HG03354 (cell line): ENCODE measurements at regions not wholly inside any gene's neighbourhood (a gene's known extent, or its start where the extent isn't known, plus 50 kb on each side); places are given as distances from the start of the nearest gene placed in this dataset.

Experiments used
- ATAC-seq: cut with Tn5 transposase; IDR thresholded peaks from one replicate; pipeline ENCODE4 v1.9.1; 2021; ENCODE audit warnings: mild to moderate bottlenecking; ENCODE audit not compliant: unreplicated experiment, poor library complexity, severe bottlenecking

GRCh38 chr2:2845806-2846315, 514.8 kb upstream of the MYT1L start:
- no peak for ATAC-seq

GRCh38 chr2:2845267-2845666, 514.2 kb upstream of the MYT1L start:
- no peak for ATAC-seq

GRCh38 chr2:2843969-2844548, 513.0 kb upstream of the MYT1L start:
- ATAC-seq: no peak

- ATAC-seq: no peak
Measured at GRCh38 chr2:2842466-2842865, 511.4 kb upstream of the MYT1L start.

- ATAC-seq: no peak
Measured at GRCh38 chr2:2840681-2841300, 509.7 kb upstream of the MYT1L start.

- ATAC-seq: no peak
Measured at GRCh38 chr2:2839782-2840531, 508.9 kb upstream of the MYT1L start.

- ATAC-seq: no peak
Measured at GRCh38 chr2:2839393-2839781, 508.3 kb upstream of the MYT1L start.

GRCh38 chr2:2838548-2838845, 507.4 kb upstream of the MYT1L start:
- no peak for ATAC-seq

GRCh38 chr2:2837746-2838547, 506.9 kb upstream of the MYT1L start:
- ATAC-seq: no peak

GRCh38 chr2:2836343-2837070, 505.4 kb upstream of the MYT1L start:
- ATAC-seq: no peak

GRCh38 chr2:2834516-2835254, 503.6 kb upstream of the MYT1L start:
- no peak for ATAC-seq

GRCh38 chr2:2834105-2834504, 503.0 kb upstream of the MYT1L start:
- no peak for ATAC-seq

GRCh38 chr2:2832657-2833056, 501.6 kb upstream of the MYT1L start:
- no peak for ATAC-seq

GRCh38 chr2:2831633-2832032, 500.6 kb upstream of the MYT1L start:
- no peak for ATAC-seq

- no peak for ATAC-seq
Measured at GRCh38 chr2:2830576-2830975, 499.5 kb upstream of the MYT1L start.

GRCh38 chr2:2828774-2829368, 497.8 kb upstream of the MYT1L start:
- no peak for ATAC-seq

GRCh38 chr2:2827761-2828221, 496.7 kb upstream of the MYT1L start:
- ATAC-seq: no peak

GRCh38 chr2:2827046-2827636, 496.1 kb upstream of the MYT1L start:
- ATAC-seq: no peak
